Stomach (tissue), 8 donors: ENCODE measurements at regions not wholly inside any gene's neighbourhood (a gene's known extent, or its start where the extent isn't known, plus 50 kb on each side); places are given as distances from the start of the nearest gene placed in this dataset.
A peak's percentile ranks its signal among the peaks of the same experiment; 100 is the strongest.

Experiments
- DNase-seq, 2 donors: peaks; one replicate each; pipeline versions ENCODE4 v3.0.0 to v3.0.0-alpha.2; 2013 to 2019
- H3K27ac ChIP-seq, 5 donors: fragments of 200-600 bp in 4 of 5; sonication (generic) in 4 of 5; one replicate each; pipeline ENCODE4 v1.5.1; 2013 to 2019; ENCODE audit warnings: mild to moderate bottlenecking in 1 of 5, moderate library complexity in 1 of 5
- H3K27me3 ChIP-seq, 3 donors: fragments of 200-600 bp; sonication (generic); one replicate each; pipeline ENCODE4 v1.5.1; 2017 to 2019; ENCODE audit warnings: mixed run types in 1 of 3
- H3K36me3 ChIP-seq, 4 donors: fragments of 200-600 bp; sonication (generic); 1 replicate in 3 of 4; 2 replicates in 1 of 4; pipeline ENCODE4 v1.5.1; 2016 to 2019
- H3K4me1 ChIP-seq, 4 donors: fragments of 200-600 bp; sonication (generic); one replicate each; pipeline ENCODE4 v1.5.1; 2016 to 2019
- H3K4me3 ChIP-seq, 4 donors: fragments of 200-600 bp; sonication (generic) in 3 of 4; one replicate each; pipeline ENCODE4 v1.5.1; 2016 to 2019; ENCODE audit warnings: mild to moderate bottlenecking in 1 of 4
- H3K9me3 ChIP-seq, 4 donors: fragments of 200-600 bp; sonication (generic); one replicate each; pipeline ENCODE4 v1.5.1; 2016 to 2019
- EP300 ChIP-seq: sonication (generic); formaldehyde crosslinking; IDR thresholded peaks from one replicate; pipeline ENCODE4 v1.6.1; 2017; ENCODE audit warnings: antibody characterized with exemption
- POLR2A ChIP-seq, 4 donors: fragments of 450-650 bp; IDR thresholded peaks; one replicate each; pipeline ENCODE4 v1.6.1; 2016; ENCODE audit warnings: antibody characterized with exemption in 4 of 4, control low read depth in 2 of 4, mild to moderate bottlenecking in 1 of 4, moderate library complexity in 1 of 4
- POLR2AphosphoS5 ChIP-seq, 3 donors: sonication (generic); formaldehyde crosslinking; IDR thresholded peaks; one replicate each; pipeline ENCODE4 v1.6.1; 2016; ENCODE audit warnings: antibody characterized with exemption in 3 of 3
- WGBS, 5 donors: extraction: QIAGEN DNeasy Blood & Tissue Kit in 3 of 5; methylation state at CpG; one replicate each; pipeline versions ENCODE4 v1.1.5 to v1.1.7; 2013 to 2018; 5-methylcytosine and 5-hydroxymethylcytosine counted together
- intact Hi-C: fragments of 100-400 bp; cut with DNase I; formaldehyde crosslinking; loops from one replicate; pipeline ENCODE4 v1.15.1; 2023; ENCODE audit warnings: low total_unique reads
- TF ChIP-seq, protein P1 (sequence below), 7 experiments: fragments of 450-650 bp in 4 of 7; fragments of 200-600 bp in 3 of 7; sonication (generic) in 3 of 7; IDR thresholded peaks; one replicate each; pipeline ENCODE4 v1.5.1; 2016 to 2019; ENCODE audit warnings: antibody characterized with exemption in 7 of 7, control low read depth in 2 of 7, mild to moderate bottlenecking in 1 of 7
- donor health status: healthy with polysubstance abuse.
- donor health status: Bipolar disorder and iron deficiency.
- donor health status: healthy.

DNA sequence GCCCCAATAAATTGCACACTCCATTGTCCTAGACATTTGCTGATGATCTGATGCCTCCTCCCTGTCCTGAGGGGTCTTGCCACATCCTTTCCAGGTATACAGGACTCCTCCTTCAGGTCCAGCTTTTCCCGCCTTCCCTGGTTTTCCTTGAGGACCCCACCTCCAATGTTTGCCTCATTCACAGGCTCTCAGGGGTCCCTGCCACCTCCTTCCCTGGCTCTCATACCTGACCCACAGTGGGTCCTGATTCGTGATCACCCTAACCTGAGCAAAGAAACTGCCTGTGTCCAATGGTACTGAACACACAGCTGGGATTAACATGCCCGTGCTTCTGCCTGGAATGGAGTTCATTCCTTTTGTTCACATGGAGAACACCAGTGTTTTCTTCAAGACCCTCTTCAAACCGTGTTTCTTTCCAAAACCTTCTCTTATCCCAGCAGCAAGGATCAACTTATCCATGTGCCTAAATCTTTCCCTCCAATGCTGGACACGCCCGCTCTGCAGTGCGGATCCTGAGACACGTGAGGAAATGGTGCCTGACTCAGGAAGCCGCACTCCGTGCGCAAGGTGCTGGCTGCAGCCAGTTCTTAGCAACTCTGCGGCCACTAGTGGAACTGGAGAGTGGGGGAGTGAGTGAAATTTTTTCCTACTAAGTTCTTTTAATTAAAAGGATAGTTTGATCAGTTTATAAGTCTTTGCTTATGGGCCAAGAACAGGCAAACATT, 354.6 kb upstream of the SHH start:
- Histone ChIP-seq H3K4me3 (no peak overlapping the region), H3K9me3 (no peaks in the 10 kb centered on the region), H3K27ac (no peak overlapping the region), H3K27me3 (peaks cover 0 to 27% (median 0%) of the 10 kb centered on the region in 3 donors), H3K36me3 (no peaks in the 10 kb centered on the region), H3K4me1 (no peaks in the 10 kb centered on the region)
- intact Hi-C loops: no loop called here
- 86 to 93% (median 91%) methylated on average over 12 of the region's 12 CpGs for WGBS, 5 donors
- no peak for TF ChIP-seq POLR2AphosphoS5 (IDR thresholded peaks at IDR 0.05)
- no peak for TF ChIP-seq EP300
- no peak for TF ChIP-seq POLR2A (IDR thresholded peaks at IDR 0.05)
- TF ChIP-seq, protein P1, sequence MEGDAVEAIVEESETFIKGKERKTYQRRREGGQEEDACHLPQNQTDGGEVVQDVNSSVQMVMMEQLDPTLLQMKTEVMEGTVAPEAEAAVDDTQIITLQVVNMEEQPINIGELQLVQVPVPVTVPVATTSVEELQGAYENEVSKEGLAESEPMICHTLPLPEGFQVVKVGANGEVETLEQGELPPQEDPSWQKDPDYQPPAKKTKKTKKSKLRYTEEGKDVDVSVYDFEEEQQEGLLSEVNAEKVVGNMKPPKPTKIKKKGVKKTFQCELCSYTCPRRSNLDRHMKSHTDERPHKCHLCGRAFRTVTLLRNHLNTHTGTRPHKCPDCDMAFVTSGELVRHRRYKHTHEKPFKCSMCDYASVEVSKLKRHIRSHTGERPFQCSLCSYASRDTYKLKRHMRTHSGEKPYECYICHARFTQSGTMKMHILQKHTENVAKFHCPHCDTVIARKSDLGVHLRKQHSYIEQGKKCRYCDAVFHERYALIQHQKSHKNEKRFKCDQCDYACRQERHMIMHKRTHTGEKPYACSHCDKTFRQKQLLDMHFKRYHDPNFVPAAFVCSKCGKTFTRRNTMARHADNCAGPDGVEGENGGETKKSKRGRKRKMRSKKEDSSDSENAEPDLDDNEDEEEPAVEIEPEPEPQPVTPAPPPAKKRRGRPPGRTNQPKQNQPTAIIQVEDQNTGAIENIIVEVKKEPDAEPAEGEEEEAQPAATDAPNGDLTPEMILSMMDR (IDR thresholded peaks at IDR 0.05): no peak
- no peak for DNase-seq

DNA sequence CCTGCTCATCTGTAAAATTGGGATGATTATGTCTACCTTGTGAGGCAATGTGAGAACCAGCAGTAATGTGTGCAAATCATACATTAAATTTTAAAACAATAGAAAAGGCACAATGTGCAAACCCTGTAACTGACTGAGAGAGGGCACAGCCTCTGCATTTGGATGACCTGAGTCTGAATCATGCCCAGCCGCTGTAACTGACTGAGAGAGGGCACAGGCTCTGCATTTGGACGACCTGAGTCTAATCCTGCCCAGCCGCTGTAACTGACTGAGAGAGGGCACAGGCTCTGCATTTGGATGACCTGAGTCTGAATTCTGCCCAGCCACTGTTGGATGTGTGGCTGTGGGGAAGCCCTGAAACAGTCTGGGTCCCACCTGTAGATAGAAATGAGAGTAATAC, 351.5 kb upstream of the SHH start:
- Histone ChIP-seq H3K4me3 (no peak overlapping the region), H3K27ac (no peak overlapping the region), H3K4me1 (no peaks in the 10 kb centered on the region), H3K9me3 (no peaks in the 10 kb centered on the region), H3K36me3 (no peaks in the 10 kb centered on the region), H3K27me3 (peaks cover 0 to 16% (median 0%) of the 10 kb centered on the region in 3 donors)
- no peak for DNase-seq
- intact Hi-C loops: no loop called here
- TF ChIP-seq POLR2AphosphoS5 (IDR thresholded peaks at IDR 0.05): no peak
- TF ChIP-seq EP300: no peak
- TF ChIP-seq, protein P1 (IDR thresholded peaks at IDR 0.05): no peak
- no peak for TF ChIP-seq POLR2A (IDR thresholded peaks at IDR 0.05)
- 72 to 85% (median 73%) methylated on average over 3 of the region's 3 CpGs for WGBS, 5 donors

DNA sequence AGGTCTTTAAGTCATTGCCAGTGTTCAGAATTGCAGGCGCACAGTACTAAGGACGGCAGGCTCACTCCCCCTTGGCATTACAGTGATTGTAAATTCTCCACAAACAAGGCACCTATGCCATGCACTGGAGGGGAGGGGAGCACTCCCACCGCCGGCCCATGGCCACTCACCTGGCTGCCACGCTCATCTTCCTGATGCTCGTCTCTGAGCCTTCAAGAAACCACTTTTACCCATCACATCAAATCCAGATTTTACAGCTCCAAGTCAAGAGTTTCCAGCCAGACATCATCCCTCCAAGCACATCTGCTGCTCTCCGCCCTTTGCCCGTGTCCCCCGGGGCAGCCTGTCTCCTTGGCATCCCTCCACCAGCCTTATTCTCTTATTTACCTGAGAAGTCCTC, 350.2 kb upstream of the SHH start:
- Histone ChIP-seq H3K27me3 (peaks cover 0 to 16% (median 0%) of the 10 kb centered on the region in 3 donors), H3K27ac (no peak overlapping the region), H3K4me3 (no peak overlapping the region), H3K9me3 (no peaks in the 10 kb centered on the region), H3K4me1 (no peaks in the 10 kb centered on the region), H3K36me3 (no peaks in the 10 kb centered on the region)
- TF ChIP-seq, protein P1 (IDR thresholded peaks at IDR 0.05): no peak
- TF ChIP-seq POLR2A (IDR thresholded peaks at IDR 0.05) (no peak), POLR2AphosphoS5 (IDR thresholded peaks at IDR 0.05) (no peak), EP300 (no peak)
- 51 to 76% (median 63%) methylated on average over 9 of the region's 9 CpGs for WGBS, 5 donors
- no peak for DNase-seq
- intact Hi-C loops: no loop called here

DNA sequence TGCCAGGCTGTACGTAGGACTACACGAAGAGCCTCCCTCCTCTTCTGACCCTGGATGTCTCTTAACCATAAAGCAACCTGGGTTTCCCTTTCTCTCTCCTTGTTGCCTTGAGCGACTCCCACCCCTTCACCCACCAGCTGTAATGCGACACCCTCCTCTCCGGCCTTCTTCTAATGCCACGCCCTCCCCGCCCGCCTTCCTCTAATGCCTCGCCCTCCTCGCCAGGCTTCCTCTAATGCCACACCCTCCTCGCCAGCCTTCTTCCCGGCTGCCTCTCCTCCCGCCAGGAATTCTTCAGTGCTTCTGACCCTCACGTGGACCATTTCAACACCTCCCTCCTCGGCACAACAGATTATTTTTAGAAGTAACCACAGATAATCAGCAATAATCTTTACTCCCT, 348.5 kb upstream of the SHH start:
- Histone ChIP-seq H3K27ac (no peak overlapping the region), H3K36me3 (no peaks in the 10 kb centered on the region), H3K27me3 (peaks cover 0 to 16% (median 0%) of the 10 kb centered on the region in 3 donors), H3K9me3 (no peaks in the 10 kb centered on the region), H3K4me1 (no peaks in the 10 kb centered on the region), H3K4me3 (no peak overlapping the region)
- intact Hi-C loops: no loop called here
- TF ChIP-seq POLR2AphosphoS5 (IDR thresholded peaks at IDR 0.05) (no peak), EP300 (no peak), POLR2A (IDR thresholded peaks at IDR 0.05) (no peak)
- TF ChIP-seq, protein P1 (IDR thresholded peaks at IDR 0.05): no peak
- WGBS, 5 donors: 19 to 35% (median 28%) methylated on average over 15 of the region's 15 CpGs
- peak; percentile 49 to 77 for DNase-seq
